ENCODE measurements at regions not wholly inside any gene's neighbourhood (a gene's known extent, or its start where the extent isn't known, plus 50 kb on each side); places are given as distances from the start of the nearest gene placed in this dataset.
A peak's percentile ranks its signal among the peaks of the same experiment; 100 is the strongest.

GRCh38 chrX:49773993-49774392, 55.1 kb upstream of the PAGE4 start:
- DNase-seq: no peak

- peak; percentile 67 to 76 for DNase-seq
Measured at GRCh38 chrX:49767236-49767635, 61.9 kb upstream of the PAGE4 start.

DNA sequence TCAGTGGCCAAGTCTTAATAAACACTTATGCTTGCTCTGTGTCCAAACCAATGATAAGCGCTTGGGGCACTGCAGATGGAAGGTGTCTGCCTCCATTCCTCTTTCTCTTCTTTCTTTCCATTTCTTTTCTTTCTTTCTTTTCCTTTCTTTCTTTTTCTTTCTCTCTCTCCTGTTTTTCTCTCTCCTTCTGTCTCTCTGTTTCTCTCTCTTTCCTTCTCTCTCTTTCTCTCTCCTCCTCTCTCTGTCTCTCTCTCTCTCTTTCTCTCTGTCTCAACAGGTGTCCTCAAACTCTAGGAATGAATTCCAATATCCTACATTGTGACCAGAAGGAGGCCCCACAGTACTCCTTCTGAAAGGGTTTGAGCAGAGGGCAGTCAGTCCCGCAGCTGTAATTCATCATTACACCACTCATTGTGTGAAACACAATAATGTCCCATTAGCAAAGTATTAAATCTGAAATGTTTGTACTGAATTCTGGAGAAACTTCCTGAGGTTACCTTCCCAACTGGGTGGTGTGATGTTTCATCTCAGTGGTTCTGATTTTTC, 66.5 kb upstream of the PAGE1 start:
- no peak for DNase-seq

DNA sequence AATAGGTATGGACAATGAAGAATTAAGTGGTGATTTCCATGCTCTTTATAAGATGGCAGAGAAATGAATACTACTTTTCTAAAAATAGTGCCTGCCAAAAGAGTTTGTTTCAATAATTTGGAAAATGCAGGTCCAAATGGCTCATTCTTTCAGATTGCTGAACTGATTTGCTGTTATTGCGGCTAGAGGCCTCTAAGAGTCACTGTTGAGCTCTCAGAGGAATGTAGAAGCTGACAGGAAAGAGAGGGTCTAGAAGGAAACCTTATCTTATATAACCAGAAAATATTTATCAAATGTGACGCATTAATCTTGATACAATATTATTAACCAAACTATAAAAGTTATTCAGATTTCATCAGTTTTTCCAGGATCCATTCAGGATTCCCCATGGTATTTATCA, 65.7 kb upstream of the PAGE1 start:
- DNase-seq: no peak

DNA sequence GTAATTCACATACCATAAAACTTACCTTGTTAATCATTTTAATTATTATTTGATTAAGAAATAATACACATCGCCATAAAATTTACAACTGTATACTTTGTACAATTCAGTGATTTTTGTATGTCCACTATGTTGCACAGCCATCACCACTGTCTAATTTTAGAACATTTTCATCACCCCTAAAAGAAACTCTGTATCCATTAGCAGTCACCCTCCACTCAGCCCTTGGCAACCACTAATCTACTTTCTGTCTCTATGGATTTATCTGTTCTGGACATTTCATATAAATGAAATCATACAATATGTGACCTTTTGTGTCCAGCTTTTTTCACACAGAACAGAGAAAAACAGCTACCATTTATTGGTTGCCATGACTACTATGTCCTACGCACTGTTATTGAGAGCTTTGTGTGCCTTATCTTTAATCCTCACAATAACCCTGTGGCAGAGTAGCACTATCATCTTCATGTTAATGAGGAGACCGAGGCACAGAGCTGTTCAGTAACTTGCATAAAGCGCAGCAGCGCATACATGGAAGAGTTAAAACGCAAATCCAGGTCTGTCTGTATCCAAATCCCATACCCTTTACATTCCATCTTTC, 64.6 kb upstream of the PAGE1 start:
- DNase-seq: no peak

DNA sequence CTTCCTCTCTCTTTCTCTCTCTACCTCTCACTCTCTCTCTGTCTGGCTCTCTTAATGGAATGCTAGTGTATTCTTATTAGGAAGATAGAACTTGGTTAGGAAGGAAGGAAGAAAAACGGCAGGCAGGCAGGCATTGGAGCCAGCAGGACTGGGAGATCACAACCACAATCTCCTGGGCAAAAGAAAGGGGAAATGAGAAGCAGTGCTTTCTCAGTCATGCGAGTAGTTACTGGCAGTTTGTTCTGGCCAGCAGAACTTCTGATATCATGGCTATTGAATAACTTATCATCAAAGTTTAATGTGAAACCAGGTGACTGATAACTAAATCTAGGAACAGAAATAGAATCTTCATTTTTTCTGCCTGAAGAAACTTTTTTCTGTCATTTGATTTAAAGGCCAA, 60.9 kb upstream of the PAGE1 start:
- no peak for DNase-seq

- no peak for DNase-seq
Measured at GRCh38 chrX:49754233-49754857, 58.6 kb upstream of the PAGE1 start.

GRCh38 chrX:49753691-49754090, 57.9 kb upstream of the PAGE1 start:
- DNase-seq: no peak

GRCh38 chrX:49748211-49748956, 52.6 kb upstream of the PAGE1 start:
- DNase-seq: no peak

GRCh38 chrX:49746306-49746705, 50.5 kb upstream of the PAGE1 start:
- DNase-seq: no peak
